ENCODE measurements at regions not wholly inside any gene's neighbourhood (a gene's known extent, or its start where the extent isn't known, plus 50 kb on each side); places are given as distances from the start of the nearest gene placed in this dataset.

GRCh38 chr5:164351245-164351834, 845.9 kb downstream of the MAT2B start:
- no peak overlapping the region for H3K4me2 ChIP-seq
- WGBS (ENCODE audit: low lambda C conversion rate, missing lambda C conversion rate), result 56% methylated on average over 2 of the region's 2 CpGs
- TF ChIP-seq EZH2 (IDR thresholded peaks at IDR 0.05; ENCODE audit: borderline replicate concordance) (no peak), CTCF (IDR thresholded peaks at IDR 0.05; ENCODE audit: poor library complexity) (no peak), EZH2phosphoT487 (IDR thresholded peaks at IDR 0.05; ENCODE audit: low read depth, severe bottlenecking, unreplicated experiment) (no peak)

GRCh38 chr5:164352695-164353094, 847.3 kb downstream of the MAT2B start:
- no peaks in the 10 kb centered on the region for H3K36me3 ChIP-seq (replicated peaks; ENCODE audit: insufficient read depth, low read depth)
- no peaks in the 10 kb centered on the region for H3K9me2 ChIP-seq (replicated peaks; ENCODE audit: insufficient read depth)
- no peaks in the 10 kb centered on the region for H3K79me2 ChIP-seq
- DNase-seq (ENCODE audit: low spot score), result no peak
- H3K4me1 ChIP-seq (ENCODE audit: insufficient read depth), result peaks cover 36% of the 10 kb centered on the region
- no peak overlapping the region for H3K4me3 ChIP-seq
- TF ChIP-seq EZH2phosphoT487 (IDR thresholded peaks at IDR 0.05; ENCODE audit: low read depth, severe bottlenecking, unreplicated experiment) (no peak), EZH2 (IDR thresholded peaks at IDR 0.05; ENCODE audit: borderline replicate concordance) (no peak), CTCF (IDR thresholded peaks at IDR 0.05; ENCODE audit: poor library complexity) (no peak)
- WGBS (ENCODE audit: low lambda C conversion rate, missing lambda C conversion rate), result 6% methylated on average over 2 of the region's 2 CpGs
- H3K27me3 ChIP-seq, result no peaks in the 10 kb centered on the region
- H4K20me1 ChIP-seq (ENCODE audit: insufficient read depth, poor library complexity, severe bottlenecking), result no peaks in the 10 kb centered on the region
- no peak overlapping the region for H3K4me2 ChIP-seq
- H3K27ac ChIP-seq, result peak overlapping the region; percentile 1
- H3K9me3 ChIP-seq (ENCODE audit: low read depth), result no peaks in the 10 kb centered on the region
- H2AFZ ChIP-seq, result no peak overlapping the region

More at GRCh38 chr5:164351245-164351834, 845.9 kb downstream of the MAT2B start:
- Histone ChIP-seq H3K4me1 (ENCODE audit: insufficient read depth) (peaks cover 36% of the 10 kb centered on the region), H3K27ac (no peak overlapping the region), H4K20me1 (ENCODE audit: insufficient read depth, poor library complexity, severe bottlenecking) (no peaks in the 10 kb centered on the region), H3K9me3 (ENCODE audit: low read depth) (no peaks in the 10 kb centered on the region), H3K36me3 (replicated peaks; ENCODE audit: insufficient read depth, low read depth) (no peaks in the 10 kb centered on the region), H3K9me2 (replicated peaks; ENCODE audit: insufficient read depth) (no peaks in the 10 kb centered on the region), H3K79me2 (no peaks in the 10 kb centered on the region), H3K4me3 (no peak overlapping the region), H3K27me3 (no peaks in the 10 kb centered on the region), H2AFZ (no peak overlapping the region)
- DNase-seq (ENCODE audit: low spot score), result no peak

- no peaks in the 10 kb centered on the region for H3K36me3 ChIP-seq (replicated peaks; ENCODE audit: insufficient read depth, low read depth)
- H3K4me1 ChIP-seq (ENCODE audit: insufficient read depth), result peaks cover 36% of the 10 kb centered on the region
- H3K27ac ChIP-seq, result peak overlapping the region; percentile 1
- H3K27me3 ChIP-seq, result no peaks in the 10 kb centered on the region
- H2AFZ ChIP-seq, result no peak overlapping the region
- no peaks in the 10 kb centered on the region for H3K9me3 ChIP-seq (ENCODE audit: low read depth)
- no peak for TF ChIP-seq EZH2phosphoT487 (IDR thresholded peaks at IDR 0.05; ENCODE audit: low read depth, severe bottlenecking, unreplicated experiment)
- no peak for TF ChIP-seq CTCF (IDR thresholded peaks at IDR 0.05; ENCODE audit: poor library complexity)
- no peaks in the 10 kb centered on the region for H4K20me1 ChIP-seq (ENCODE audit: insufficient read depth, poor library complexity, severe bottlenecking)
- H3K79me2 ChIP-seq, result no peaks in the 10 kb centered on the region
- H3K4me3 ChIP-seq, result no peak overlapping the region
- no peak for DNase-seq (ENCODE audit: low spot score)
- WGBS (ENCODE audit: low lambda C conversion rate, missing lambda C conversion rate), result 3% methylated on average over 1 of the region's 1 CpG
- no peaks in the 10 kb centered on the region for H3K9me2 ChIP-seq (replicated peaks; ENCODE audit: insufficient read depth)
- no peak overlapping the region for H3K4me2 ChIP-seq
These were observed 847.7 kb downstream of the MAT2B start for GRCh38 chr5:164353155-164353554.

All from hepatocyte (in vitro differentiated cells).